GM19240 (cell line): ENCODE measurements at regions not wholly inside any gene's neighbourhood (a gene's known extent, or its start where the extent isn't known, plus 50 kb on each side); places are given as distances from the start of the nearest gene placed in this dataset.

Experiments used
- DNase-seq: peaks from one replicate; pipeline ENCODE4 v3.0.0; 2011; ENCODE audit warnings: low spot score; ENCODE audit not compliant: insufficient read length

GRCh38 chr12:126487431-126487980 is 1422.3 kb downstream of the AACS start:
- DNase-seq, result no peak

GRCh38 chr12:126488806-126489205 is 1423.6 kb downstream of the AACS start:
- DNase-seq, result no peak

GRCh38 chr12:126492181-126492580 is 1426.9 kb downstream of the AACS start:
- DNase-seq, result no peak

GRCh38 chr12:126493366-126494108 is 1428.3 kb downstream of the AACS start:
- no peak for DNase-seq

- DNase-seq, result no peak
These were observed 1431.0 kb downstream of the AACS start for GRCh38 chr12:126496201-126496600.

GRCh38 chr12:126506426-126507182 is 1441.4 kb downstream of the AACS start:
- no peak for DNase-seq

GRCh38 chr12:126507231-126507630 is 1442.0 kb downstream of the AACS start:
- DNase-seq, result no peak

- no peak for DNase-seq
These were observed 1444.3 kb downstream of the AACS start for GRCh38 chr12:126509572-126509971.

- no peak for DNase-seq
These were observed 1445.4 kb downstream of the AACS start for GRCh38 chr12:126510630-126511029.

- no peak for DNase-seq
These were observed 1448.0 kb downstream of the AACS start for GRCh38 chr12:126512916-126513913.

- DNase-seq, result no peak
These were observed 1453.5 kb downstream of the AACS start for GRCh38 chr12:126518596-126519200.

GRCh38 chr12:126519833-126520232 is 1454.6 kb downstream of the AACS start:
- DNase-seq, result no peak

- no peak for DNase-seq
These were observed 1458.7 kb downstream of the AACS start for GRCh38 chr12:126523891-126524290.

GRCh38 chr12:126534495-126534894 is 1469.3 kb downstream of the AACS start:
- DNase-seq, result no peak

GRCh38 chr12:126534942-126535341 is 1469.7 kb downstream of the AACS start:
- DNase-seq, result no peak

- no peak for DNase-seq
These were observed 1470.7 kb downstream of the AACS start for GRCh38 chr12:126535971-126536370.

GRCh38 chr12:126537961-126538530 is 1472.8 kb downstream of the AACS start:
- DNase-seq, result no peak

- no peak for DNase-seq
These were observed 1473.7 kb downstream of the AACS start for GRCh38 chr12:126538888-126539287.

GRCh38 chr12:126545411-126545810 is 1480.2 kb downstream of the AACS start:
- DNase-seq, result no peak

- no peak for DNase-seq
These were observed 1482.7 kb downstream of the AACS start for GRCh38 chr12:126547905-126548304.
